ENCODE measurements at regions not wholly inside any gene's neighbourhood (a gene's known extent, or its start where the extent isn't known, plus 50 kb on each side); places are given as distances from the start of the nearest gene placed in this dataset.
"Not testable (repeated sequence)": the region's sequence is repeated elsewhere in the genome, so short reads cannot be mapped to it uniquely, and the experiment has no call there.

DNA sequence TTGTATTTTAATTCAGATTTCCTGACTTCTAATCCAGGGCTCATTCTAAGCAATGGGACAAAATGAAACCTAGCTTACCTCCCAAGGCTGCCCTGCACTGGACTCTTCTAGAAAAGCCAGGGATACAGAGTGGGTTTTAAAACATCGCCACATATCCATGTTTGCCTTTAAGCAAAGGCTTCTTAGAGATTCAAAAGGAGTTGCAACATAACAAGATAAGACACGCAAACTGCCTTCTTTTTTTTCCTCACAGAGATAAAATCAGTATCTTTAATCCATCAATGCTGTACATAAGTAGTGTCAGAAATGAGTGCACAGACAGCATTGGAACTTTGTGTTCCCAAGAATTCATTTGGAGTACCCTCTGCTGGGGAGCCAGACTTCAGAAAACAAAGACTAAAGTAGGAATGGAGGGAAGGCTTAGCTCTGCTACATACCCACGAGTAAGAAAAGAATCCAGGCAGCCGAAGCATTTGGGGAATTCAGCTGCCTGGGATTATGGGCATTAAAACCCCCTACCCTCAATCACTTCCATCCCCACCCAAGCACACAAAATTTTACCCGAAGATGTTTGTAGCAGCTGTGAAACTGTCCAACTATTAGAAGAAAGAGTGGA is 427.8 kb downstream of the ARL4A start:
- no peak overlapping the region for H2AFZ ChIP-seq (ENCODE audit: low read depth)
- no peaks in the 10 kb centered on the region for H3K36me3 ChIP-seq (ENCODE audit: insufficient read depth)
- H3K79me2 ChIP-seq (ENCODE audit: insufficient read depth, low read depth): no peaks in the 10 kb centered on the region
- H3K9ac ChIP-seq: no peak overlapping the region
- TF ChIP-seq, protein P1, sequence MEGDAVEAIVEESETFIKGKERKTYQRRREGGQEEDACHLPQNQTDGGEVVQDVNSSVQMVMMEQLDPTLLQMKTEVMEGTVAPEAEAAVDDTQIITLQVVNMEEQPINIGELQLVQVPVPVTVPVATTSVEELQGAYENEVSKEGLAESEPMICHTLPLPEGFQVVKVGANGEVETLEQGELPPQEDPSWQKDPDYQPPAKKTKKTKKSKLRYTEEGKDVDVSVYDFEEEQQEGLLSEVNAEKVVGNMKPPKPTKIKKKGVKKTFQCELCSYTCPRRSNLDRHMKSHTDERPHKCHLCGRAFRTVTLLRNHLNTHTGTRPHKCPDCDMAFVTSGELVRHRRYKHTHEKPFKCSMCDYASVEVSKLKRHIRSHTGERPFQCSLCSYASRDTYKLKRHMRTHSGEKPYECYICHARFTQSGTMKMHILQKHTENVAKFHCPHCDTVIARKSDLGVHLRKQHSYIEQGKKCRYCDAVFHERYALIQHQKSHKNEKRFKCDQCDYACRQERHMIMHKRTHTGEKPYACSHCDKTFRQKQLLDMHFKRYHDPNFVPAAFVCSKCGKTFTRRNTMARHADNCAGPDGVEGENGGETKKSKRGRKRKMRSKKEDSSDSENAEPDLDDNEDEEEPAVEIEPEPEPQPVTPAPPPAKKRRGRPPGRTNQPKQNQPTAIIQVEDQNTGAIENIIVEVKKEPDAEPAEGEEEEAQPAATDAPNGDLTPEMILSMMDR (conservative IDR thresholded peaks at IDR 0.05; ENCODE audit: low read depth, low read length): no peak
- no peak overlapping the region for H3K4me2 ChIP-seq
- H3K4me1 ChIP-seq (ENCODE audit: low read depth, poor library complexity, severe bottlenecking): no peaks in the 10 kb centered on the region
- H3K27ac ChIP-seq: no peak overlapping the region
- no peaks in the 10 kb centered on the region for H3K27me3 ChIP-seq (ENCODE audit: insufficient read depth, low read depth)
- no peak overlapping the region for H3K4me3 ChIP-seq (IDR thresholded peaks at IDR 0.05; ENCODE audit: insufficient read depth, low read depth, low read length)
- no peaks in the 10 kb centered on the region for H4K20me1 ChIP-seq (ENCODE audit: insufficient read depth)

DNA sequence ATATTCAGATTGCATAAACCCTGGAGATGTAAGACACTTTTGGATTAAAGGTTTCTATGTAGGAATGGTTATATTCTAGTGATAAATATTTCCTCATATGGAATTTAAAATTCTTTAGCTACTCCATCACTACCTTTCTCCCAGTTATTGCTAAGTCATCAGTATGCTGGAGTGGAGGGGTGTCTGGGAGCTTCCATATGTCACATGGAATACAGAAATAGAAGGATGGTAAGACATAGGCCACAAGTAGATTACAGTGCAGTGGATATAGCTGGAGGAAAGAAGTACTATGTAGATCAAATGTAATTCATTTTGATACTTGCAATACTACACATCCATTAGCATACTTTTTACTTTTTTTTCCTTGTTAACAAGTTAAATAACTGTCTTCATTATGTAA is 428.4 kb downstream of the ARL4A start:
- H3K27ac ChIP-seq: no peak overlapping the region
- TF ChIP-seq, protein P1 (conservative IDR thresholded peaks at IDR 0.05; ENCODE audit: low read depth, low read length): no peak
- H4K20me1 ChIP-seq (ENCODE audit: insufficient read depth): no peaks in the 10 kb centered on the region
- no peak overlapping the region for H3K4me3 ChIP-seq (IDR thresholded peaks at IDR 0.05; ENCODE audit: insufficient read depth, low read depth, low read length)
- H3K36me3 ChIP-seq (ENCODE audit: insufficient read depth): no peaks in the 10 kb centered on the region
- no peaks in the 10 kb centered on the region for H3K4me1 ChIP-seq (ENCODE audit: low read depth, poor library complexity, severe bottlenecking)
- no peaks in the 10 kb centered on the region for H3K79me2 ChIP-seq (ENCODE audit: insufficient read depth, low read depth)
- no peak overlapping the region for H2AFZ ChIP-seq (ENCODE audit: low read depth)
- H3K9ac ChIP-seq: no peak overlapping the region
- H3K27me3 ChIP-seq (ENCODE audit: insufficient read depth, low read depth): no peaks in the 10 kb centered on the region
- H3K4me2 ChIP-seq: no peak overlapping the region

DNA sequence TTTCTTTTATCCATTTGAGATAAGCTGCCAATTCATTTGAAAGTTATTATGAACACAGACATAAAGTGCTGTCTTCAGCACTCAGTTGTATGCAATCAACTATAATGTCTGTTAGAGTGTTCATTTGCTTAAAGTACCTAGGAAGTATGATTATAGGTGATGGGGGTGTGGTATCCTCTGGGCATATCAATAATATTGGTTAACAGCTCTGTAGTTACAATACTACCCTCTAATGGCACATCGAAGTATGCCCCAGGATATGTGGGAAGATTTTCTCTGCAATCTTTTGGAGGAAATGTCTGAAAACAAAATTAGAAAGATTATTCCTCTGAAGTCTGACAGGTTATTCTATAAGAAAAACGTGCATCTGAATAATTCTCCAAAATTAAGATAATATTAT is 429.7 kb downstream of the ARL4A start:
- Histone ChIP-seq H3K27me3 (ENCODE audit: insufficient read depth, low read depth) (no peaks in the 10 kb centered on the region), H3K36me3 (ENCODE audit: insufficient read depth) (no peaks in the 10 kb centered on the region), H3K79me2 (ENCODE audit: insufficient read depth, low read depth) (no peaks in the 10 kb centered on the region), H3K4me2 (no peak overlapping the region), H3K4me1 (ENCODE audit: low read depth, poor library complexity, severe bottlenecking) (no peaks in the 10 kb centered on the region), H3K27ac (no peak overlapping the region), H3K4me3 (IDR thresholded peaks at IDR 0.05; ENCODE audit: insufficient read depth, low read depth, low read length) (no peak overlapping the region), H4K20me1 (ENCODE audit: insufficient read depth) (no peaks in the 10 kb centered on the region), H2AFZ (ENCODE audit: low read depth) (no peak overlapping the region), H3K9ac (no peak overlapping the region)
- TF ChIP-seq, protein P1 (conservative IDR thresholded peaks at IDR 0.05; ENCODE audit: low read depth, low read length): no peak

GRCh38 chr7:13117592-13117991 is 430.2 kb downstream of the ARL4A start:
- Histone ChIP-seq H3K27me3 (ENCODE audit: insufficient read depth, low read depth) (no peaks in the 10 kb centered on the region), H3K4me1 (ENCODE audit: low read depth, poor library complexity, severe bottlenecking) (no peaks in the 10 kb centered on the region), H2AFZ (ENCODE audit: low read depth) (no peak overlapping the region), H3K4me2 (no peak overlapping the region), H3K36me3 (ENCODE audit: insufficient read depth) (no peaks in the 10 kb centered on the region), H3K4me3 (IDR thresholded peaks at IDR 0.05; ENCODE audit: insufficient read depth, low read depth, low read length) (no peak overlapping the region), H4K20me1 (ENCODE audit: insufficient read depth) (no peaks in the 10 kb centered on the region), H3K27ac (no peak overlapping the region), H3K9ac (no peak overlapping the region), H3K79me2 (ENCODE audit: insufficient read depth, low read depth) (no peaks in the 10 kb centered on the region)
- TF ChIP-seq, protein P1 (conservative IDR thresholded peaks at IDR 0.05; ENCODE audit: low read depth, low read length): no peak

DNA sequence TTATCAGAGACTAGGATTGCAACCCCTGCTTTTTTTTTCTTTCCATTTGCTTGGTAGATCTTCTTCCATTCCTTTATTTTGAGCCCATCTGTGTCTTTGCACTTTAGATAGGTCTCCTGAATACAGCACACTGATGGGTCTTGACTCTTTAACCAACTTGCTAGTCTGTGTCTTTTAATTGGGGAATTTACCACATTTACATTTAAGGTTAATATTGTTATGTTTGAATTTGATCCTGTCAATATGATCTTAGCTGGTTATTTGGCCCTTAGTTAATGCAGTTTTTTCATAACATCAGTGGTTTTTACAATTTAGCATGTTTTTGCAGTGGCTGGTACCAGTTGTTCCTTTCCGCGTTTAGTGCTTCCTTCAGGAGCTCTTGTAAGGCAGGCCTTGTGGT is 437.2 kb downstream of the ARL4A start:
- H3K4me2 ChIP-seq; H4K20me1 ChIP-seq (ENCODE audit: insufficient read depth); H3K36me3 ChIP-seq (ENCODE audit: insufficient read depth); H3K79me2 ChIP-seq (ENCODE audit: insufficient read depth, low read depth); H3K27me3 ChIP-seq (ENCODE audit: insufficient read depth, low read depth); H2AFZ ChIP-seq (ENCODE audit: low read depth); H3K27ac ChIP-seq; H3K4me1 ChIP-seq (ENCODE audit: low read depth, poor library complexity, severe bottlenecking); H3K9ac ChIP-seq; H3K4me3 ChIP-seq (IDR thresholded peaks at IDR 0.05; ENCODE audit: insufficient read depth, low read depth, low read length): not testable (repeated sequence)

Data from KMS-11 (cell line).